Small intestine (tissue), 7 donors: ENCODE measurements at regions not wholly inside any gene's neighbourhood (a gene's known extent, or its start where the extent isn't known, plus 50 kb on each side); places are given as distances from the start of the nearest gene placed in this dataset.

Source experiments
- DNase-seq, 2 donors: peaks; one replicate each; pipeline versions ENCODE4 v3.0.0 to v3.0.0-alpha.2; 2013
- FAIRE-seq: peaks from 2 replicates; lab custom pipeline; 2012; peaks lifted over from hg19 to GRCh38; lab: Jason Lieb, UNC
- H3K27ac ChIP-seq, 3 donors: one replicate each; pipeline ENCODE4 v1.5.1; 2013; ENCODE audit warnings: low read length in 2 of 3, mild to moderate bottlenecking in 2 of 3, control low read depth in 1 of 3, inconsistent platforms in 1 of 3, low read depth in 1 of 3, moderate library complexity in 1 of 3
- H3K27me3 ChIP-seq, 3 donors: one replicate each; pipeline ENCODE4 v1.6.1; 2013; ENCODE audit warnings: low read length in 3 of 3, inconsistent platforms in 1 of 3; ENCODE audit not compliant: control insufficient read depth in 3 of 3, insufficient read depth in 3 of 3
- H3K36me3 ChIP-seq, 3 donors: one replicate each; pipeline ENCODE4 v1.6.1; 2013; ENCODE audit warnings: low read length in 3 of 3, inconsistent platforms in 1 of 3, low read depth in 1 of 3, mild to moderate bottlenecking in 1 of 3, moderate library complexity in 1 of 3; ENCODE audit not compliant: control insufficient read depth in 3 of 3, insufficient read depth in 2 of 3
- H3K4me1 ChIP-seq, 3 donors: one replicate each; pipeline ENCODE4 v1.6.1; 2013; ENCODE audit warnings: low read length in 2 of 3, inconsistent platforms in 1 of 3, low read depth in 1 of 3, mild to moderate bottlenecking in 1 of 3, moderate library complexity in 1 of 3; ENCODE audit not compliant: control insufficient read depth in 3 of 3, insufficient read depth in 2 of 3
- H3K4me3 ChIP-seq, 3 donors: one replicate each; pipeline ENCODE4 v1.5.1; 2013; ENCODE audit warnings: low read length in 3 of 3, control low read depth in 1 of 3, inconsistent platforms in 1 of 3, low read depth in 1 of 3, mild to moderate bottlenecking in 1 of 3, moderate library complexity in 1 of 3
- H3K9me3 ChIP-seq, 2 donors: one replicate each; pipeline ENCODE4 v1.6.1; 2013; ENCODE audit warnings: low read depth in 1 of 2, low read length in 1 of 2; ENCODE audit not compliant: control insufficient read depth in 2 of 2, insufficient read depth in 1 of 2
- WGBS, 3 donors: extraction: QIAGEN DNeasy Blood & Tissue Kit; methylation state at CpG; one replicate each; pipeline ENCODE4 v1.1.7; 2013; 5-methylcytosine and 5-hydroxymethylcytosine counted together
- donor health status: healthy with polysubstance abuse.
- donor health status: control.
- donor health status: control.
- donor health status: Bipolar disorder and iron deficiency.
- donor health status: healthy.

- WGBS, 3 donors, result 57 to 68% (median 58%) methylated on average over 4 of the region's 4 CpGs
- Histone ChIP-seq H3K36me3 (no peaks in the 10 kb centered on the region), H3K4me1 (no peaks in the 10 kb centered on the region), H3K9me3 (peaks cover 0 to 9% of the 10 kb centered on the region in 2 donors), H3K27me3 (no peaks in the 10 kb centered on the region), H3K4me3 (no peak overlapping the region), H3K27ac (no peak overlapping the region)
- DNase-seq (no peak), FAIRE-seq (no peak)
These were observed 699.1 kb downstream of the MCTP2 start for GRCh38 chr15:94930441-94930840.

- DNase-seq (no peak), FAIRE-seq (no peak)
- WGBS, 3 donors, result 70 to 84% (median 83%) methylated on average over 4 of the region's 4 CpGs
- Histone ChIP-seq H3K4me3 (no peak overlapping the region), H3K36me3 (no peaks in the 10 kb centered on the region), H3K27me3 (no peaks in the 10 kb centered on the region), H3K9me3 (peaks cover 0 to 9% of the 10 kb centered on the region in 2 donors), H3K27ac (no peak overlapping the region), H3K4me1 (no peaks in the 10 kb centered on the region)
These were observed 699.6 kb downstream of the MCTP2 start for GRCh38 chr15:94930960-94931359.

GRCh38 chr15:94934440-94934839 is 703.1 kb downstream of the MCTP2 start:
- no peaks in the 10 kb centered on the region for H3K4me1 ChIP-seq
- no peaks in the 10 kb centered on the region for H3K27me3 ChIP-seq
- DNase-seq (no peak), FAIRE-seq (no peak)
- H3K9me3 ChIP-seq, result peaks cover 0 to 9% of the 10 kb centered on the region in 2 donors
- no peaks in the 10 kb centered on the region for H3K36me3 ChIP-seq
- 89 to 98% (median 94%) methylated on average over 3 of the region's 3 CpGs for WGBS, 3 donors
- no peak overlapping the region for H3K4me3 ChIP-seq
- no peak overlapping the region for H3K27ac ChIP-seq

- Histone ChIP-seq H3K4me3 (no peak overlapping the region), H3K36me3 (no peaks in the 10 kb centered on the region), H3K9me3 (peaks cover 0 to 9% of the 10 kb centered on the region in 2 donors), H3K27me3 (no peaks in the 10 kb centered on the region), H3K27ac (no peak overlapping the region), H3K4me1 (no peaks in the 10 kb centered on the region)
- DNase-seq (no peak), FAIRE-seq (no peak)
- 61 to 82% (median 64%) methylated on average over 2 of the region's 2 CpGs for WGBS, 3 donors
These were observed 705.9 kb downstream of the MCTP2 start for GRCh38 chr15:94937242-94937641.

- H3K4me3 ChIP-seq, result no peak overlapping the region
- no peak for FAIRE-seq
These were observed 712.5 kb downstream of the MCTP2 start for GRCh38 chr15:94943888-94944287.

GRCh38 chr15:94951538-94951937 is 720.2 kb downstream of the MCTP2 start:
- H3K9me3 ChIP-seq, result peaks cover 0 to 6% of the 10 kb centered on the region in 2 donors
- 69 to 79% (median 73%) methylated on average over 2 of the region's 2 CpGs for WGBS, 3 donors

More at GRCh38 chr15:94943888-94944287, 712.5 kb downstream of the MCTP2 start:
- Histone ChIP-seq H3K27ac (no peak overlapping the region), H3K27me3 (no peaks in the 10 kb centered on the region), H3K4me1 (no peaks in the 10 kb centered on the region), H3K9me3 (no peaks in the 10 kb centered on the region), H3K36me3 (no peaks in the 10 kb centered on the region)
- no peak for DNase-seq

GRCh38 chr15:94963953-94964352 is 732.6 kb downstream of the MCTP2 start:
- no peaks in the 10 kb centered on the region for H3K36me3 ChIP-seq
- no peaks in the 10 kb centered on the region for H3K4me1 ChIP-seq
- H3K4me3 ChIP-seq, result no peak overlapping the region
- DNase-seq (no peak), FAIRE-seq (no peak)
- H3K27ac ChIP-seq, result no peak overlapping the region
- H3K9me3 ChIP-seq, result peaks cover 0 to 9% of the 10 kb centered on the region in 2 donors
- H3K27me3 ChIP-seq, result no peaks in the 10 kb centered on the region

More at GRCh38 chr15:94951538-94951937, 720.2 kb downstream of the MCTP2 start:
- Histone ChIP-seq H3K4me3 (no peak overlapping the region), H3K36me3 (no peaks in the 10 kb centered on the region), H3K27me3 (no peaks in the 10 kb centered on the region), H3K4me1 (no peaks in the 10 kb centered on the region), H3K27ac (no peak overlapping the region)
- FAIRE-seq, result no peak
- no peak for DNase-seq

- DNase-seq (no peak), FAIRE-seq (no peak)
- Histone ChIP-seq H3K36me3 (no peaks in the 10 kb centered on the region), H3K9me3 (peaks cover 0 to 3% of the 10 kb centered on the region in 2 donors), H3K27me3 (no peaks in the 10 kb centered on the region), H3K4me1 (no peaks in the 10 kb centered on the region), H3K4me3 (no peak overlapping the region), H3K27ac (no peak overlapping the region)
- WGBS, 3 donors, result 46 to 50% (median 49%) methylated on average over 3 of the region's 3 CpGs
These were observed 734.2 kb downstream of the MCTP2 start for GRCh38 chr15:94965593-94965992.

- no peaks in the 10 kb centered on the region for H3K4me1 ChIP-seq
- 57 to 64% (median 63%) methylated on average over 5 of the region's 5 CpGs for WGBS, 3 donors
- no peaks in the 10 kb centered on the region for H3K27me3 ChIP-seq
- DNase-seq (no peak), FAIRE-seq (no peak)
- no peak overlapping the region for H3K27ac ChIP-seq
- H3K4me3 ChIP-seq, result no peak overlapping the region
- no peaks in the 10 kb centered on the region for H3K36me3 ChIP-seq
- H3K9me3 ChIP-seq, result peaks cover 0 to 1% of the 10 kb centered on the region in 2 donors
These were observed 736.8 kb downstream of the MCTP2 start for GRCh38 chr15:94968133-94968532.
